H4 (cell line): ENCODE measurements at regions not wholly inside any gene's neighbourhood (a gene's known extent, or its start where the extent isn't known, plus 50 kb on each side); places are given as distances from the start of the nearest gene placed in this dataset.

Source experiments
- DNase-seq: peaks from one replicate; pipeline ENCODE4 v3.0.0-alpha.2; 2015; ENCODE audit warnings: low spot score

- DNase-seq: no peak
Measured at GRCh38 chr2:88283886-88284592, 113.9 kb downstream of the THNSL2 start.

DNA sequence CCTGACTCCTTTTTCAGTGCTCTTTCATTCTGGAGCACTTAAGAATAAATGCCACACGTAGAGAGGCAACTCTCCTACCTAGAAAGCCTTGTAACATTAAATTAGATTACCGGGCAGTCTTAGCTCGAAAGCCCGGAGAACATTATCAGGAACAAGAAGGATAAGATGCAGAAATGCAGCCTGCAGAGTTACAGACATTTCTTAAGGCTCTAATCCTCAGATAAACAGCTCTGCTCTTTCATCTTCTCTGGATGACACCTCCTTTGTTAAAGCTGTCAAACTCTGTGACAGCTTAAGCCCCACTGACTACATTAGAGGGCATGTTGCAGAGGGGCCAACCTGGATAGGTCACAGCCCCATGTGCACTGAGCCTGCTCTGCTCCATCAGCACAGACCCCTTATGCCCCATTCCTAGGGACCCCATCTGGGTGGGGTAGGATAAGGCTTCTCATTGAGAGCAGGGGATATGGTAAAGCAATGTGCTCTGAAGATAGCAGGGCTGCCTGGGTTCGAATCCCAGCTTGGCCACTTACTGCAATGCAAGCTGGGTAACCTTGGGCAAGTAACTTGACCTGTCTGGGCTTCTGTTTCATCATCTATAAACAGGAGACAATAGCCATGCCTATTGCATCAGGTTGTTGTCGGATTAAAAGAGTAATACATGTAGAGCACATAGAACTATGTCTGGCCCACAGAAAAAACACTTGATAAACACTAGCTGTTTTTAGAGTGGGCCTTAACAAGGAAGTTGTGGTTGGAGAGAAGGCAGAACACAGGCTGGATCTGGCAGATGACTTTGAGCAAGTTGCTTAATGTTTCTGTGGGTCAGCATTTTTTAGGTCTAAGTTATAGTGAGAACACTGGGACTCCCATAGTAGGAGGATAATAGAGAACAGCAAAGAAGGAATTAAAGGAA is 111.4 kb downstream of the THNSL2 start:
- DNase-seq: peak; percentile 51

DNA sequence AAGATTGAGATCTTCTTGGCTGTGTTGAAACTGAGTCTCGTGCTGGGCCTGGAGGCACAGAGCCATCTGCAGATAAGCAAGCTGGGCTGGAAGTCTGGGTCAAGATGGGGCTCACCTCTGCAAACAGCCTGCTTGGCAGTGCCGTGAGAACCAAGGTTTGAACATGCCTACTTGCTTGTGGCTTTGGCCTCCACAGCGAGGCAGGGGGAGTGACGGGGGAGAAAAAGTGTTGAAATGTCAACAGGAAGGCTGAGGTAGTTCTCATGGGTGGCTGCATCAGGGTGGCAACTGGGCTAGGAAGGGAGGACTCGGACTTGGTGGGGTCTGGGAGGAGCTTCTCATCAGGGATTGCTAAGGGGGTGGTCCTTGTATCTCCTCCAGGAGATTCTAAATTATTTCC is 99.7 kb downstream of the THNSL2 start:
- DNase-seq: no peak

- peak; percentile 70 for DNase-seq
Measured at GRCh38 chr2:88265352-88266303, 95.5 kb downstream of the THNSL2 start.

- no peak for DNase-seq
Measured at GRCh38 chr2:88263861-88264260, 93.7 kb downstream of the THNSL2 start.

GRCh38 chr2:88261725-88262124 is 91.6 kb downstream of the THNSL2 start:
- no peak for DNase-seq

DNA sequence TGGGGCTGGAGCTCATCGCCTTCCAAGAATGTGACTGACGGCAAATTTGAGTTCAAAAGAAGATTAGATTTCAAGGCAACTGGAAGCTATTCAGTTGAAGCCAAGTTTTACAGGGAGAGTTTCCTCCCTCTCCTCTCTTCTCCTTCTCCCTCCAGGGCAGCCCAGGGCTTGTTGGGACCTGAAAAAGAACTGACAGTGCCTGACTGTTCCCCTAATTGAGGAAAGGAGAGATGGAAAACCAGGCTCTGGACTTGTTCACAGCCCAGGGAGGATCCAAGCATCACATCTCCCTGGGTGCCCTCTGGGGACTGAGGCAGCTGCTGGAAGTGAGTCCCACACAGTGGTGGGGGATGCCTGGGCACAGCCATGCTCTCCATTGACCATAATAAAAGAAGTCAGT is 88.1 kb downstream of the THNSL2 start:
- no peak for DNase-seq

GRCh38 chr2:88254437-88255091 is 84.4 kb downstream of the THNSL2 start:
- no peak for DNase-seq

DNA sequence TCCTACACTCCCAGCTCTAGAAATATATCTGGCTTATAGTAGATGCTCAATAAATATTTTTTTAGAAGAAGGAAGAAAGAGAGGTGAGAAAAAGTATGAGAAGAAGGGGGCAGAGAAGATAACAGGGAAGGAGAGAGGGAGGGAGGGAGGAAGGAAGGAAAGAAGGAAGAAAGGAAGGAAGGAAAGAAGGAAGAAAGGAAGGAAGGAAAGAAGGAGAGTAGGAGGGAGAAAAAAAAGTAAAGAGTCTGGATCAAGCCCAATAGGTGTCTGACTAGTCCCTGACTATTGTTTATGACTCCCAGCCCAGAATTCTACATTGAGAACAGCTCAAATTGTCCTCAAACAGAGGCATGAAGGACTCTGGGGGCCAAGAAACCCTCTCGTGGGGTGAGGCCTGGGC is 83.9 kb downstream of the THNSL2 start:
- no peak for DNase-seq

GRCh38 chr2:88253375-88253774 is 83.2 kb downstream of the THNSL2 start:
- DNase-seq: no peak

GRCh38 chr2:88252646-88253045 is 82.5 kb downstream of the THNSL2 start:
- DNase-seq: no peak

GRCh38 chr2:88252111-88252510 is 82.0 kb downstream of the THNSL2 start:
- DNase-seq: no peak

DNA sequence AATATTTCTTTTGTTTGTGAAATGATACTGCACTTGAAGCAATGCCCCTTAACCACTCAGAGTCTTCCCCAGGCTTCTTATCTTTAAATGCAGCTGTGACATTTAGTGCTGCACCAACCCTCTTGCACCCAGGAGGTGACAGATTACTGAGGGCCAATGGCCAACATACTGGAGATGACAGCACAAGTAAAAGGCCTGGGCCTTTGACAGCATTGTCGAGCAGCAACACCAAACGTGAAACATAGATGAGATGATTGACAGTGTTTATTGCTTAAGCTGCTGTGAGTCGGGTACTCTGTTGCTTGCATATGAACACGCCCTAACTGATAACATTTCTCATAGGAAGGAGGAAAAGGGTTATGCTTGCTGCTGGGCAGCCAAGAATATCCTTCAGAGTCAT is 80.3 kb downstream of the THNSL2 start:
- DNase-seq: no peak

DNA sequence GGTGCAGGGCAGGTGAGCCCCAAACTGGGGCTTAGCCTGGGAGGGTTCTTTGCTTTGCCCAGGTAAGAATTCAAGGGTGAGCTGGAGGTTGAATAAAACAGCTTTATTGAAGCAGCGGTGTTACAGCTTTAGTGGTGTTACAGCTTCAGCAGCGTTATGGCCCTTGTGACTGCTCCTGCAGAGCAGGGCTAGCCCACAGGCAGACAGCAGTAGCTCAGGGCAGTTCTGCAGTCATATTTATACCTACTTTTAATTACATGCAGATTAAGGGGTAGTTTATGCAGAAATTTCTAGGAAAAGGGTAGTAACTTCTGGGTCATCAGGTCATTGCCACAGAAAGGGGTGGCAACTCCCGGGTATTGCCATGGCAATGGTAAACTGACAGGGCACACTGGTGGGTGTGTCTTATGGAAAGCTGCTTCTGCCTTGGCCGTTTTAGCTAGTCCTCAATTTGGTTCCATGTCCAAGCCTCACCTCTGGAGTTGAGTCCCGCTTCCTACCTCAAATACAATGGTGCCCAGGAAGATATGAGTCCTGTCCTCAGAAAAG is 78.2 kb downstream of the THNSL2 start:
- DNase-seq: no peak

DNA sequence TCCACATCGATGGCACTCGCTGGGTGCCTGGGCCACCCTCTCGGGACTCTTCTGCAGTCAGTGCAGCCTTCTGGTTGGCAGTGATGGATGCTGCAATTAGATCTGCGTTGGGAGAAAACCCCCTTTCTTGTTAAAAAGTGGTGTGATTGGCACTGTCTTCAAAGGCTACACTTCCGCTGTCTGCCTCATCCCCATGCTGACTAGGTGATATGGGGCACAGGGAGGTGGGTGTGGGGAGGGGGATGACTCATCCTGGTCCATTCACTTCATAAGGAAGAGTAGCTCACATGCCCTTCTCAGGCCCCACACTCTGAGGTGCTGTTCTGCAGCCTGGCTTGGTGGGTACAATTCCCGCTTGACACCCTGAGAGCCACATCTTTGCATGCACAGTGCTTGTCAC is 77.4 kb downstream of the THNSL2 start:
- DNase-seq: no peak

- no peak for DNase-seq
Measured at GRCh38 chr2:88245109-88245508, 75.0 kb downstream of the THNSL2 start.

DNA sequence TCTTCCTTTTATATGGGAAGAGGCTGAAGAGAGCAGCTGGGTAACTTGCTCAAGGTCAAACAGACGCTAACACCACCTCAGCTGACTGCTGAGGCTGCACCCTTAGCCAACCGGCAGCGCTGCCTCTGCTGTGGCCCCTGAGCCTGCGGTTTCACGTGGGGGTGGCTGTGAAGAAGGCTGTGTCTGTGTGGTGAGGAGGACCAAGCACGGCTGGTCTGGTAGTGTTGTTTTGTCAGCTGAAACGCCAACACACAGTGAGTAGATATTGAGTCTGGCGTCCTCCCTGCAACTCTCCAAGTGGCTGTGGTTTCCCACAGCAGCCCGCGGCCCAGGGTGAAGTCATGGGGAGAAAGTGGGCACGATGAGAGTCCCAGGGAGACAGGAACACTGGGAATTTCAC is 69.6 kb downstream of the THNSL2 start:
- DNase-seq: no peak

GRCh38 chr2:88236666-88237065 is 66.5 kb downstream of the THNSL2 start:
- DNase-seq: no peak
